ENCODE measurements at regions not wholly inside any gene's neighbourhood (a gene's known extent, or its start where the extent isn't known, plus 50 kb on each side); places are given as distances from the start of the nearest gene placed in this dataset.

DNA sequence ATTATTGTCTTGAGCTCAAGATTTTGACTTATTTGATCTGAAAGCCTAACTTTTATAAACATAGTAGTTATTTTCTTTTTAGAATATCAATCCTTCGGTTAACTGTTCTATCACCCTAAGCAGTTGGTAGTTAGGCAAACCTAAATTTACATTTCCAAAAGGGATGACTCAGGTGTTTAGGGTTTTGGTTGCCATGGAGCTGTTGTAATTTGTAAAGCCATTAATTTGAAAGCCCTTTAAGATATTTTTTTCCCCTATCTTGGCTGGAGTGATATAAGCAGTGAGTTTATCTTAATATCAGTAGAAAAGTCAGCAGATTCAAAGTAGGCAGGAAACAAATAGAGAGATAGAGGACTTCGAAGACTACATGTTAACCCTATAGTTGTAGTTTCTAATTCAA lies 1472.6 kb upstream of the CELF2 start:
- Histone ChIP-seq H3K9me3 (ENCODE audit: low read depth) (no peaks in the 10 kb centered on the region), H3K4me1 (ENCODE audit: insufficient read depth) (no peaks in the 10 kb centered on the region), H4K20me1 (ENCODE audit: insufficient read depth, poor library complexity, severe bottlenecking) (no peaks in the 10 kb centered on the region), H3K36me3 (replicated peaks; ENCODE audit: insufficient read depth, low read depth) (no peaks in the 10 kb centered on the region), H3K27me3 (no peaks in the 10 kb centered on the region), H3K79me2 (no peaks in the 10 kb centered on the region), H3K4me2 (no peak overlapping the region), H3K27ac (no peak overlapping the region), H2AFZ (no peak overlapping the region), H3K4me3 (no peak overlapping the region), H3K9me2 (replicated peaks; ENCODE audit: insufficient read depth) (no peaks in the 10 kb centered on the region)
- TF ChIP-seq EZH2 (IDR thresholded peaks at IDR 0.05; ENCODE audit: borderline replicate concordance) (no peak), EZH2phosphoT487 (IDR thresholded peaks at IDR 0.05; ENCODE audit: low read depth, severe bottlenecking, unreplicated experiment) (no peak)
- TF ChIP-seq, protein P1, sequence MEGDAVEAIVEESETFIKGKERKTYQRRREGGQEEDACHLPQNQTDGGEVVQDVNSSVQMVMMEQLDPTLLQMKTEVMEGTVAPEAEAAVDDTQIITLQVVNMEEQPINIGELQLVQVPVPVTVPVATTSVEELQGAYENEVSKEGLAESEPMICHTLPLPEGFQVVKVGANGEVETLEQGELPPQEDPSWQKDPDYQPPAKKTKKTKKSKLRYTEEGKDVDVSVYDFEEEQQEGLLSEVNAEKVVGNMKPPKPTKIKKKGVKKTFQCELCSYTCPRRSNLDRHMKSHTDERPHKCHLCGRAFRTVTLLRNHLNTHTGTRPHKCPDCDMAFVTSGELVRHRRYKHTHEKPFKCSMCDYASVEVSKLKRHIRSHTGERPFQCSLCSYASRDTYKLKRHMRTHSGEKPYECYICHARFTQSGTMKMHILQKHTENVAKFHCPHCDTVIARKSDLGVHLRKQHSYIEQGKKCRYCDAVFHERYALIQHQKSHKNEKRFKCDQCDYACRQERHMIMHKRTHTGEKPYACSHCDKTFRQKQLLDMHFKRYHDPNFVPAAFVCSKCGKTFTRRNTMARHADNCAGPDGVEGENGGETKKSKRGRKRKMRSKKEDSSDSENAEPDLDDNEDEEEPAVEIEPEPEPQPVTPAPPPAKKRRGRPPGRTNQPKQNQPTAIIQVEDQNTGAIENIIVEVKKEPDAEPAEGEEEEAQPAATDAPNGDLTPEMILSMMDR (IDR thresholded peaks at IDR 0.05; ENCODE audit: poor library complexity) = no peak
- 12% methylated on average over 2 of the region's 2 CpGs for WGBS (ENCODE audit: low lambda C conversion rate, missing lambda C conversion rate)
- no peak for DNase-seq (ENCODE audit: low spot score)

DNA sequence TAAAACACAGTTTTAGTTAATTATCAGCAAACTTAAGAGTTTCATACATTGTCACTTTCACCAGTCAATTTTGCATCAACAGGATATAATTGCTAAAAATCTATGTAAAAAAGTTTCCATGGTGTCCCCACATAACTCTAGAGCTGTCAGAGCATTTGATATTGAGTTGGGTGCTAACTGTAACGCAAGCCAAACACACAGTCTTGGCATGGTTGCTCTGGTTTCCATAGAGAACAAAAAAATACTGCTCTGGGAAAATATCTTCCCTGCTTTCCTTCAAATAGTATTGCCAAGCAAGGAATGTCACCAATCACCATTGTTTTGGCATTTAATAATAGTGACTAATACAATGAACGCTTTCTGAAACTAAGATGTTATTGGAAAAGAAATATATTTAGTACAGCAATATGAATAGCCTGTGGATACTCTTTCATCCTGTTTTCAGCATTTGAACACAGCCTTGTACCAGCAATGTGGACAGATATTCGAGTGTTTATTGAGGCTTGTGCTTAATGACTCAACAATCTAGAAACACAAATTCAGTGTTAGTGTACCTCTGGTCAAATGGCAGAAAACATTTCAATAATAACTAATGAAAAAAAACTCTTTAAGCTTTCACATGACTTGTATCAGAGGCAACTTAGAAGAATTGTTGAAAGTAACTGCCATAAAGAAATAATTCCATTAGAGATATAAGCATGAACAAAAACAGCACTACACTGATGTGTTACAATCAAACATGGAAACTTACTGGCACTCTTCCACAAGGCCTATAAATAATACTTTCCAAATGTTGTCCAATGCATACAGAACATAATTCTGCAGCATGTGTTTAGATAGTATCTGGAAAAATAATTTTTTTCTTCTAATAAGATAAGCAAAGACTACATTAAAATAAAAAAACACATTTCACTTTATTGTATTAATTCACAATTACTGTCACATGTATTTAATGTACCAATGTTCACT lies 1469.5 kb upstream of the CELF2 start:
- WGBS (ENCODE audit: low lambda C conversion rate, missing lambda C conversion rate) = 75% methylated on average over 3 of the region's 3 CpGs
- Histone ChIP-seq H4K20me1 (ENCODE audit: insufficient read depth, poor library complexity, severe bottlenecking) (no peaks in the 10 kb centered on the region), H3K79me2 (no peaks in the 10 kb centered on the region), H3K9me2 (replicated peaks; ENCODE audit: insufficient read depth) (no peaks in the 10 kb centered on the region), H3K36me3 (replicated peaks; ENCODE audit: insufficient read depth, low read depth) (no peaks in the 10 kb centered on the region), H3K4me3 (no peak overlapping the region), H3K9me3 (ENCODE audit: low read depth) (no peaks in the 10 kb centered on the region), H3K4me2 (no peak overlapping the region), H3K4me1 (ENCODE audit: insufficient read depth) (no peaks in the 10 kb centered on the region), H3K27me3 (no peaks in the 10 kb centered on the region), H2AFZ (no peak overlapping the region), H3K27ac (no peak overlapping the region)
- DNase-seq (ENCODE audit: low spot score) = no peak
- TF ChIP-seq, protein P1 (IDR thresholded peaks at IDR 0.05; ENCODE audit: poor library complexity) = no peak
- TF ChIP-seq EZH2 (IDR thresholded peaks at IDR 0.05; ENCODE audit: borderline replicate concordance) (no peak), EZH2phosphoT487 (IDR thresholded peaks at IDR 0.05; ENCODE audit: low read depth, severe bottlenecking, unreplicated experiment) (no peak)

DNA sequence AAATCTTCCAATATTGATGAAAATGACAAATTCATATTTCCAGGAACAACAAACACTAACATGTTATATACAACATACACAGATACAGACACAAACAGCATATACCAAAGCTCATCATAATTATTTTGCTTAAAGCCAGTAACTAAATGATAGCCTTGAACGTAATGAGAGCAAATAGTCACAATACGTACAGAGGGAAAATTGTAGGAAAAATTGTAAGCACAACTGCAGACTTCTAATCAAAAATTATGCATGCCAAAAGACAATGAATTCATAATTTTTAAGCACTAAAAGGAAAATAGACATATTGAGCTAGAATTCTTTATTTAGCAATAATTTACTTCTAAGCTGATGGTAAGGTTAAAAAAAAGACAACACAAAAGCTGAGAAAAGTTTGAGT lies 1466.9 kb upstream of the CELF2 start:
- H2AFZ ChIP-seq = no peak overlapping the region
- no peaks in the 10 kb centered on the region for H3K79me2 ChIP-seq
- no peak overlapping the region for H3K27ac ChIP-seq
- no peak for DNase-seq (ENCODE audit: low spot score)
- H3K4me3 ChIP-seq = no peak overlapping the region
- H3K9me3 ChIP-seq (ENCODE audit: low read depth) = no peaks in the 10 kb centered on the region
- H3K36me3 ChIP-seq (replicated peaks; ENCODE audit: insufficient read depth, low read depth) = no peaks in the 10 kb centered on the region
- no peaks in the 10 kb centered on the region for H3K27me3 ChIP-seq
- H3K4me2 ChIP-seq = no peak overlapping the region
- H3K9me2 ChIP-seq (replicated peaks; ENCODE audit: insufficient read depth) = no peaks in the 10 kb centered on the region
- H4K20me1 ChIP-seq (ENCODE audit: insufficient read depth, poor library complexity, severe bottlenecking) = no peaks in the 10 kb centered on the region
- H3K4me1 ChIP-seq (ENCODE audit: insufficient read depth) = no peaks in the 10 kb centered on the region
- TF ChIP-seq EZH2phosphoT487 (IDR thresholded peaks at IDR 0.05; ENCODE audit: low read depth, severe bottlenecking, unreplicated experiment) (no peak), EZH2 (IDR thresholded peaks at IDR 0.05; ENCODE audit: borderline replicate concordance) (no peak)
- TF ChIP-seq, protein P1 (IDR thresholded peaks at IDR 0.05; ENCODE audit: poor library complexity) = no peak
- 86% methylated on average over 2 of the region's 2 CpGs for WGBS (ENCODE audit: low lambda C conversion rate, missing lambda C conversion rate)
